ENCODE measurements at regions not wholly inside any gene's neighbourhood (a gene's known extent, or its start where the extent isn't known, plus 50 kb on each side); places are given as distances from the start of the nearest gene placed in this dataset.

DNA sequence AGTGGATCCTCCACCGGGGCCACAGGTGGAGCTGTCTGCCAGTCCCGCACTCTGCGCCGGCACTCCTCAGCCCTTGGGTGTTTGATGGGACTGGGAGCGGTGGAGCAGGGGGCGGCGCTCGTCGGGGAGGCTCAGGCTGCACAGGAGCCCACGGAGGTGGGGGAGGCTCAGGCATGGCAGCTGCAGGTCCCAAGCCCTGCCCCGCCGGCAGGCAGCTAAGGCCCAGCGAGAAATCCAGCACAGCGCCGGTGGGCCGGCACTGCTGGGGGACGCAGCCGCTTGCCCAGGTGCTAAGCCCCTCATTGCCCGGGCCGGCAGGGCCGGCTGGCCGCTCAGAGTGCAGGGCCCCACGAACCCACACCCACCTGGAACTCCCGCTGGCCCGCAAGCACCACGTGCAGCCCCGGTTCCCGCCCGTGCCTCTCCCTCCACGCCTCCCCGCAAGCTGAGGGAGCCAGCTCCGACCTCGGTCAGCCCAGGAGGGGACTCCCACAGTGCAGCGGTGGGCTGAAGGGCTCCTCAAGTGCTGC is 286.4 kb downstream of the RBM26 start:
- BruUV-seq (replicated peaks) = no TSS peak
- intact Hi-C loops (cut with micrococcal nuclease; ENCODE audit: unreplicated experiment) = no loop called here
- POLR2A ChIA-PET = no interaction called here

DNA sequence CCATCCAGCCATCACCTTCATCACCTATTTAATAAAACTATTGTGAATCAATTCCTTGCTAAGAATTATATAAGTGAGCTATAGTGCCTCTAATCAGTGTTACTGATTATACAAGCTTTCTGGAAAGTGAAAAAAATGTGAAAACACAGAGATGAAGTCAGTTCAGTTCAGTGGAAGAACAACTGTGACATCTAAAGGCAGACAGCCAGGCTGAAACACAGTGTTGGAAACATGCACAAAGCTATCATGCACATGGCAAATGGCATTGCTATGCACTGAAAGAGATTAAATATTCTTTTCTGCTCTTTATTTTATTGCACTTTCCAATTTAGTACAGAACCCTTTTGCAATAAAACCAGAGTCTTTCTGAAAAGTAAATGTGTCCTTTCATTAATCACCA is 294.0 kb downstream of the RBM26 start:
- POLR2A ChIA-PET = no interaction called here
- in situ Hi-C loops (cut with HindIII; ENCODE audit: low pct_unique_long_range_greater_than_20kb, low sequenced_read_pairs) (no loop called here), intact Hi-C loops (cut with micrococcal nuclease; ENCODE audit: unreplicated experiment) (no loop called here)
- CTCF ChIA-PET = no interaction called here
- no peaks in the 10 kb centered on the region for H3K9me3 ChIP-seq (ENCODE audit: control insufficient read depth, insufficient read depth, low read depth, low read length)
- H3K27me3 ChIP-seq (ENCODE audit: control insufficient read depth, insufficient read depth, low read length) = no peaks in the 10 kb centered on the region
- no TSS peak for BruUV-seq (replicated peaks)
- DNase-seq (ENCODE audit: low read depth, low spot score) (no peak), ATAC-seq (no peak)
- H3K4me1 ChIP-seq (ENCODE audit: control insufficient read depth, insufficient read depth, low read length) = no peaks in the 10 kb centered on the region
- no peak overlapping the region for H3K4me3 ChIP-seq (ENCODE audit: low read depth in 2 of 2, low read length in 2 of 2)
- TF ChIP-seq POLR2AphosphoS5 (IDR thresholded peaks at IDR 0.05; ENCODE audit: low read depth, low read length) (no peak), SIN3A (IDR thresholded peaks at IDR 0.05; ENCODE audit: borderline replicate concordance, insufficient read depth, low read depth, low read length) (no peak), TCF7L2 (IDR thresholded peaks at IDR 0.05; ENCODE audit: low read depth, low read length) (no peak)
- TF ChIP-seq, protein P1, sequence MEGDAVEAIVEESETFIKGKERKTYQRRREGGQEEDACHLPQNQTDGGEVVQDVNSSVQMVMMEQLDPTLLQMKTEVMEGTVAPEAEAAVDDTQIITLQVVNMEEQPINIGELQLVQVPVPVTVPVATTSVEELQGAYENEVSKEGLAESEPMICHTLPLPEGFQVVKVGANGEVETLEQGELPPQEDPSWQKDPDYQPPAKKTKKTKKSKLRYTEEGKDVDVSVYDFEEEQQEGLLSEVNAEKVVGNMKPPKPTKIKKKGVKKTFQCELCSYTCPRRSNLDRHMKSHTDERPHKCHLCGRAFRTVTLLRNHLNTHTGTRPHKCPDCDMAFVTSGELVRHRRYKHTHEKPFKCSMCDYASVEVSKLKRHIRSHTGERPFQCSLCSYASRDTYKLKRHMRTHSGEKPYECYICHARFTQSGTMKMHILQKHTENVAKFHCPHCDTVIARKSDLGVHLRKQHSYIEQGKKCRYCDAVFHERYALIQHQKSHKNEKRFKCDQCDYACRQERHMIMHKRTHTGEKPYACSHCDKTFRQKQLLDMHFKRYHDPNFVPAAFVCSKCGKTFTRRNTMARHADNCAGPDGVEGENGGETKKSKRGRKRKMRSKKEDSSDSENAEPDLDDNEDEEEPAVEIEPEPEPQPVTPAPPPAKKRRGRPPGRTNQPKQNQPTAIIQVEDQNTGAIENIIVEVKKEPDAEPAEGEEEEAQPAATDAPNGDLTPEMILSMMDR (IDR thresholded peaks at IDR 0.05) = no peak
- TF ChIP-seq, protein P2, sequence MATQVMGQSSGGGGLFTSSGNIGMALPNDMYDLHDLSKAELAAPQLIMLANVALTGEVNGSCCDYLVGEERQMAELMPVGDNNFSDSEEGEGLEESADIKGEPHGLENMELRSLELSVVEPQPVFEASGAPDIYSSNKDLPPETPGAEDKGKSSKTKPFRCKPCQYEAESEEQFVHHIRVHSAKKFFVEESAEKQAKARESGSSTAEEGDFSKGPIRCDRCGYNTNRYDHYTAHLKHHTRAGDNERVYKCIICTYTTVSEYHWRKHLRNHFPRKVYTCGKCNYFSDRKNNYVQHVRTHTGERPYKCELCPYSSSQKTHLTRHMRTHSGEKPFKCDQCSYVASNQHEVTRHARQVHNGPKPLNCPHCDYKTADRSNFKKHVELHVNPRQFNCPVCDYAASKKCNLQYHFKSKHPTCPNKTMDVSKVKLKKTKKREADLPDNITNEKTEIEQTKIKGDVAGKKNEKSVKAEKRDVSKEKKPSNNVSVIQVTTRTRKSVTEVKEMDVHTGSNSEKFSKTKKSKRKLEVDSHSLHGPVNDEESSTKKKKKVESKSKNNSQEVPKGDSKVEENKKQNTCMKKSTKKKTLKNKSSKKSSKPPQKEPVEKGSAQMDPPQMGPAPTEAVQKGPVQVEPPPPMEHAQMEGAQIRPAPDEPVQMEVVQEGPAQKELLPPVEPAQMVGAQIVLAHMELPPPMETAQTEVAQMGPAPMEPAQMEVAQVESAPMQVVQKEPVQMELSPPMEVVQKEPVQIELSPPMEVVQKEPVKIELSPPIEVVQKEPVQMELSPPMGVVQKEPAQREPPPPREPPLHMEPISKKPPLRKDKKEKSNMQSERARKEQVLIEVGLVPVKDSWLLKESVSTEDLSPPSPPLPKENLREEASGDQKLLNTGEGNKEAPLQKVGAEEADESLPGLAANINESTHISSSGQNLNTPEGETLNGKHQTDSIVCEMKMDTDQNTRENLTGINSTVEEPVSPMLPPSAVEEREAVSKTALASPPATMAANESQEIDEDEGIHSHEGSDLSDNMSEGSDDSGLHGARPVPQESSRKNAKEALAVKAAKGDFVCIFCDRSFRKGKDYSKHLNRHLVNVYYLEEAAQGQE (IDR thresholded peaks at IDR 0.05; ENCODE audit: insufficient read depth in 1 of 2, low read depth in 2 of 2, low read length in 1 of 2) = no peak
- no peak overlapping the region for H3K27ac ChIP-seq (ENCODE audit: low read length)
- H3K36me3 ChIP-seq (ENCODE audit: control insufficient read depth, insufficient read depth, low read length) = no peaks in the 10 kb centered on the region

More for the DNA sequence above, 286.4 kb downstream of the RBM26 start:
- Histone ChIP-seq H3K4me1 (ENCODE audit: control insufficient read depth, insufficient read depth, low read length) (no peaks in the 10 kb centered on the region), H3K27ac (ENCODE audit: low read length) (no peak overlapping the region), H3K27me3 (ENCODE audit: control insufficient read depth, insufficient read depth, low read length) (no peaks in the 10 kb centered on the region), H3K4me3 (ENCODE audit: low read depth in 2 of 2, low read length in 2 of 2) (no peak overlapping the region), H3K36me3 (ENCODE audit: control insufficient read depth, insufficient read depth, low read length) (no peaks in the 10 kb centered on the region), H3K9me3 (ENCODE audit: control insufficient read depth, insufficient read depth, low read depth, low read length) (no peaks in the 10 kb centered on the region)
- DNase-seq (ENCODE audit: low read depth, low spot score) (no peak), ATAC-seq (no peak)
- CTCF ChIA-PET = no interaction called here
- in situ Hi-C loops (cut with HindIII; ENCODE audit: low pct_unique_long_range_greater_than_20kb, low sequenced_read_pairs) = no loop called here
- TF ChIP-seq SIN3A (IDR thresholded peaks at IDR 0.05; ENCODE audit: borderline replicate concordance, insufficient read depth, low read depth, low read length) (no peak), POLR2AphosphoS5 (IDR thresholded peaks at IDR 0.05; ENCODE audit: low read depth, low read length) (no peak), TCF7L2 (IDR thresholded peaks at IDR 0.05; ENCODE audit: low read depth, low read length) (no peak)
- TF ChIP-seq, protein P2 (IDR thresholded peaks at IDR 0.05; ENCODE audit: insufficient read depth in 1 of 2, low read depth in 2 of 2, low read length in 1 of 2) = no peak
- TF ChIP-seq, protein P1 (IDR thresholded peaks at IDR 0.05) = no peak

Measured in Panc1 (cell line).